IPS DF 6.9 (cell line): ENCODE measurements at regions not wholly inside any gene's neighbourhood (a gene's known extent, or its start where the extent isn't known, plus 50 kb on each side); places are given as distances from the start of the nearest gene placed in this dataset.

ENCODE experiments used
- DNase-seq: peaks from one replicate; pipeline ENCODE4 v3.0.0-alpha.2; 2013; ENCODE audit warnings: low read depth, low spot score
- H3K27ac ChIP-seq: one replicate; pipeline ENCODE4 v1.5.1; 2013; ENCODE audit warnings: low read length, control low read depth
- H3K27me3 ChIP-seq: 2 replicates; pipeline ENCODE4 v1.6.1; 2013; ENCODE audit warnings: mild to moderate bottlenecking, low read length; ENCODE audit not compliant: control insufficient read depth, insufficient read depth
- H3K36me3 ChIP-seq: 2 replicates; pipeline ENCODE4 v1.6.1; 2013; ENCODE audit warnings: low read length; ENCODE audit not compliant: control insufficient read depth, insufficient read depth
- H3K4me1 ChIP-seq: 2 replicates; pipeline ENCODE4 v1.6.1; 2013; ENCODE audit warnings: low read length; ENCODE audit not compliant: control insufficient read depth, insufficient read depth
- H3K4me3 ChIP-seq: 2 replicates; pipeline ENCODE4 v1.5.1; 2013; ENCODE audit warnings: mild to moderate bottlenecking, low read length
- H3K9me3 ChIP-seq: 2 replicates; pipeline ENCODE4 v1.6.1; 2013; ENCODE audit warnings: low read length, inconsistent platforms; ENCODE audit not compliant: control insufficient read depth, insufficient read depth
- WGBS: extraction: QIAGEN DNeasy Blood & Tissue Kit; methylation state at CpG from one replicate; pipeline ENCODE4 v1.1.7; 2013; ENCODE audit warnings: mixed read lengths, missing lambda C conversion rate; ENCODE audit not compliant: insufficient read length, insufficient coverage; 5-methylcytosine and 5-hydroxymethylcytosine counted together

DNA sequence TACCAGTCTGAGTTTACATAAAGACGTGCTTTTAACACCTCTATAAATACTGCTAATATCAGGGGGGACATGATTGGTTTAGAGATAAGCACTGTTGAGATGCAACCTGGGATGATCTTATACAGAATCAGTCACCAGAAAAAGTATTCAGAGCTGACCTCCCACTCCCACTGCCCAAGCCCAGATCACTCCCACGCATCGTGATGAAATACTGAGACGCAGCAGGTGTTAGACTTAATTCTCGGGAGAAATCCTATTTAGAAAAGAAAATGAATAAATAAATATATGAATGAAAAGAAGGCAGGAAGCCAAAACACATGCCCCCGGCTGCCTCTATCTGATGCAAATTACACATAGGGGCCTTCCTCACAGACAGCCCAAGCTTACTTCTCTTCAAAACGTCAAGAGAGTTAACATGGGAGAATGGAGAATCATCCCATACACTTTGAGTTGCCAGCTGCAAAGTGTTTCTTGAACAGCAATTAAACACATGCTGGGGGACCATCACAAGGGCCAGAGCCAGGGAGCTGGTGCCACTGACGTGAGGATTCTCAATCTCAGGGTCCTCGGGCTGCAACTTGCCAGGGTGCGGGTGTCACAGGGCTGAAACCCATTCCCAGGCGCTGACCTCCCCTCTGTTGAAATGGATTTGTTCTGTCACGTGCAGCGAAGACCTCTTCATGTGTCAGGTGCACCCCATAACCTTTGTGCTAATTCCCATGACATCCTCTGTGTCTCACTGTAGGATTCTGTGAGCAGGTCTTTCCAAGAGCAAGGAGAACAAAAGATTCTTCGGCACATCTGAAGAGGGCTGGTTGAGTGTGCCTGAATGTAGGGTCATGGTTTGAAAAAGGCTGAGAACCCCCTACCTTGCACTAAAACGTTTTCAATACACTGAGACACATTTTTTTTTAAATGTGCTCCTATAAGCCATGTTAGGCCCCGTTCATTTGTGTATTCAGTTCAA lies 764.2 kb upstream of the ARRDC4 start:
- H3K27ac ChIP-seq = no peak overlapping the region
- H3K36me3 ChIP-seq = no peaks in the 10 kb centered on the region
- no peaks in the 10 kb centered on the region; the same call in 1 of the 2 replicates for H3K4me1 ChIP-seq
- no peak for DNase-seq
- no peaks in the 10 kb centered on the region for H3K9me3 ChIP-seq
- no peaks in the 10 kb centered on the region for H3K27me3 ChIP-seq
- no CpG with 5 or more reads among the region's 16 CpGs for WGBS
- H3K4me3 ChIP-seq = no peak overlapping the region

DNA sequence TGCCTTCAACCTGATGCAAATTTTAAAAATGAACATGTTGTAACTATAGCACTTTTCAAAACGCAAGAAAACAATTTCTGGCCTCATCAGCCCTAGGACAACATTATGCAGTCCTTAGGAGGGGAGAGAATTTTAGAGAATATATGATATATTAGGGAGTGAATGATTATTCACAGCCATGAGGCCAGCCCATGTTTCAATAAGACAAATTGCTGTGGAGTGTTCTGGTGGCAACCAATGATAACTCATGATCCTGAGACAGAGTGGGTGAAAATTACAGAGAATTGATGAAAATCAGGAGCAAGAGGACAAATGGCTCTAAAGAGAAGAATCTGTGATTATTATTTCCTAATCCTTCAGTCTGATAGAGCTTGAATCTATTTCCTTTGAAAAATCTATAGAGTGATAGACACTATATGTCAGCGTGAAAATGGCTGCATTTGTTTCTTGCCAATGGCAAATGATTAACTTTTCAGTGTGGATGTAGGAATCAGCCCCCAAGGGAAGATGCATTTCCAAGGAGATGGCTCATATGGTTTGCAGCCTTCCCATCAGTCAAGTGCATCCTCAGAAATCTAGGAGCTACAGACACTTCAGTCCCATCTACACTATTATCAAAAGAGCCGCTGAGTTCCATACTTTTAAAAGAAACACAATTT lies 761.0 kb upstream of the ARRDC4 start:
- Histone ChIP-seq H3K27ac (no peak overlapping the region), H3K27me3 (no peaks in the 10 kb centered on the region), H3K9me3 (no peaks in the 10 kb centered on the region), H3K4me3 (no peak overlapping the region), H3K36me3 (no peaks in the 10 kb centered on the region), H3K4me1 (no peaks in the 10 kb centered on the region; the same call in 1 of the 2 replicates)
- no peak for DNase-seq
- WGBS = no CpG with 5 or more reads among the region's 3 CpGs

DNA sequence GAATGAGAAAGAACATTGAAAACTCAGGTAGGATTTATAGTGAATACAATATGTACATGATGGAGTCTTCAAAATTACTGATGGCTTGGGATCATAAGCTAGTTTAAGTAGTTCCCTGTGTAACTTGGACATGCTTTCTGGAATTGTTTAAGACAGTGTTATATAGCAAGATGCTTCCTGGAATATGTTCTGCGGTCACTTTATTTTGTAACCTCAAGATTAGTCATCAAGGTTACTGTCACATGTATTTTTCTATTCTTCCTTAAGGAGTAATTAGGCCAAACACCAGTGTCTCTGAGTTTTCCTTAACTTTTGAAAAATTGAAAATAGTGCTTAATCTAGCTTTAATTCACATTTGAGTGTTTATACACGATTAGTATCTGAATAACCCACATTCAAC lies 760.3 kb upstream of the ARRDC4 start:
- DNase-seq = no peak
- WGBS = no CpG with 5 or more reads among the region's 2 CpGs
- Histone ChIP-seq H3K27me3 (no peaks in the 10 kb centered on the region), H3K9me3 (no peaks in the 10 kb centered on the region), H3K4me1 (no peaks in the 10 kb centered on the region; the same call in 1 of the 2 replicates), H3K27ac (no peak overlapping the region), H3K4me3 (no peak overlapping the region), H3K36me3 (no peaks in the 10 kb centered on the region)

GRCh38 chr15:97210277-97210676 lies 750.2 kb upstream of the ARRDC4 start:
- Histone ChIP-seq H3K9me3 (no peaks in the 10 kb centered on the region), H3K27ac (no peak overlapping the region), H3K36me3 (no peaks in the 10 kb centered on the region), H3K4me1 (no peaks in the 10 kb centered on the region), H3K27me3 (no peaks in the 10 kb centered on the region), H3K4me3 (no peak overlapping the region)
- DNase-seq = no peak

- H3K36me3 ChIP-seq = no peaks in the 10 kb centered on the region
- DNase-seq = no peak
Measured at GRCh38 chr15:97215629-97216028, 744.9 kb upstream of the ARRDC4 start.

GRCh38 chr15:97224191-97224641 lies 736.3 kb upstream of the ARRDC4 start:
- Histone ChIP-seq H3K4me1 (no peaks in the 10 kb centered on the region), H3K4me3 (no peak overlapping the region), H3K27ac (no peak overlapping the region), H3K27me3 (no peaks in the 10 kb centered on the region), H3K36me3 (no peaks in the 10 kb centered on the region), H3K9me3 (peaks cover 1% of the 10 kb centered on the region)
- WGBS = no CpG with 5 or more reads among the region's 44 CpGs
- no peak for DNase-seq

More at GRCh38 chr15:97215629-97216028, 744.9 kb upstream of the ARRDC4 start:
- Histone ChIP-seq H3K4me1 (no peaks in the 10 kb centered on the region), H3K27ac (no peak overlapping the region), H3K4me3 (no peak overlapping the region), H3K9me3 (no peaks in the 10 kb centered on the region), H3K27me3 (no peaks in the 10 kb centered on the region)

DNA sequence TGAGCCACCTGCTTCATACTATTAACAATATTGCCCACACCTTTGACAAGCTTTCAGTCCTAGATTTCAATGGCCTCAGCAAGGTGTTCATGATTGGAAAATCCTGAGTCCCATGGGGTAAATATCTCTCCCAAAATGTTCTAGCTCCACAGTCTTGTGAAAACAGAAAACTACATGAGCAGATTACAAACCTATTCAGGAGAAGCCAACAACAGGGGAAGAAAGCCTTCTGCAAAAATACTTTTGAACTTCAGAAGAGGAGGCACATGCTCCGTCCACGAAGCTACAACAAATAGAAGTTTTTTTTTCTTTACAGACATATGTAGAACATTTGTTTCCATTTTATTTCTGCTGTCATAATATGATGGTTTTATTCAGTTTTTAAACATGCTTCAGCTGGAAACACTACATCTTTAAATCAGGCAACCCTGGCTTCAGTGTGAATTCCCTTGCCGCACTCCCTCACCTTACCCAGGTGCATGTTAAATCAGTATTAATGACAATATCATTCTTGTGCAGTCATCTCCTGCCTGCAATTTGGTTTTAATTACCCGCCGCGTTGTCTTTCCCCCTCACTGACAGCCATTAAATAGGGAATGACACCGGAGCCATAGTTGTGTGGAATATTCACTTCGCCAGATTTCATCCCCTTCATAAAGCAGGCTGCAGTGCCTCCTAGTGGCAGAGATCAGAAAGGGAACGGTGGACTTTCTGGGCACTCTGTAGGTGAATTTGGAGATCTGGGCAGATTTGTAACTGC lies 725.5 kb upstream of the ARRDC4 start:
- Histone ChIP-seq H3K36me3 (no peaks in the 10 kb centered on the region), H3K4me3 (no peak overlapping the region), H3K27ac (no peak overlapping the region), H3K4me1 (no peaks in the 10 kb centered on the region), H3K9me3 (no peaks in the 10 kb centered on the region), H3K27me3 (no peaks in the 10 kb centered on the region)
- DNase-seq = no peak
- WGBS = no CpG with 5 or more reads among the region's 9 CpGs

DNA sequence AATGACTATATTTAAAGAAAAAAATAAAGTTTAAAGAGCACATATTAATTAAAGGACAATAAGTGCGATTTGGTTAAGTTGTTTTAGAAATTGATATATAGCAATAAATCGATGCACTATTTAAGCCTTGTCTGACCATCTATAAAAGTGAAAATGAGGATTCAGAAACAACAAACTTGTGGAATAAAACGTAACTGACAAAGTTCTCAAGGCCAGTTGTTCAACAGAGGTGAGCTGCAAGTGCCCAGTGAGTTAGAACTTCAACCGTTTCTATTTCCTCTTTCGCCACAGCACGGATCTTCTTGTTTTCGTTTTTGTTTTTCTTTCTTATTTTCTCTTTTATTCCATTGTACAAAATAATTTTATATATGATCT lies 724.9 kb upstream of the ARRDC4 start:
- Histone ChIP-seq H3K27ac (no peak overlapping the region), H3K4me1 (no peaks in the 10 kb centered on the region), H3K36me3 (no peaks in the 10 kb centered on the region), H3K27me3 (no peaks in the 10 kb centered on the region), H3K9me3 (no peaks in the 10 kb centered on the region), H3K4me3 (no peak overlapping the region)
- WGBS = 100% methylated on average over 1 of the region's 7 CpGs
- no peak for DNase-seq

DNA sequence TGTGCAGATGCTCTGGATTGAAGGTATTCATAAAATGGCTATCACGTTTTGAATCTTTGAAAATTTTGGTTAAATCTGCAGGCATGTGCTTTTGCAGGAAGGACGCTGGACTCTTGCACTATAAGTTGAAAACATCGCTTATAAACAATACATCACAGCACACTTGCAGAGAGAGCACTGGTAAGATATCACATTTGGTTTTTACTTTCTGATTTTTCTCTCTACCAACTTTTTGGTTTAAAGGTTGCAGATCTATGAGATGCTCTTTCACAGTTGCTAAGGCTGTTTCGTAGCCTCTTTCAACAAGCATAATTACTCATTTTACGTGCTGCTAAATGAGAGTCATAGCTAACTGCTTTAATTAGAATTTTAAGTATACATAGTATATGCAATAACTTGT lies 724.4 kb upstream of the ARRDC4 start:
- no peaks in the 10 kb centered on the region for H3K9me3 ChIP-seq
- no peak overlapping the region for H3K27ac ChIP-seq
- H3K4me3 ChIP-seq = no peak overlapping the region
- H3K27me3 ChIP-seq = no peaks in the 10 kb centered on the region
- no peaks in the 10 kb centered on the region for H3K4me1 ChIP-seq
- DNase-seq = no peak
- no peaks in the 10 kb centered on the region for H3K36me3 ChIP-seq
- no CpG with 5 or more reads among the region's 5 CpGs for WGBS

- no peaks in the 10 kb centered on the region for H3K9me3 ChIP-seq
- no peaks in the 10 kb centered on the region for H3K27me3 ChIP-seq
- DNase-seq = no peak
- H3K27ac ChIP-seq = no peak overlapping the region
- no peaks in the 10 kb centered on the region for H3K36me3 ChIP-seq
- H3K4me1 ChIP-seq = no peaks in the 10 kb centered on the region
- H3K4me3 ChIP-seq = no peak overlapping the region
- no CpG with 5 or more reads among the region's 6 CpGs for WGBS
Measured at GRCh38 chr15:97237160-97237559, 723.3 kb upstream of the ARRDC4 start.
